GM10248 (cell line): ENCODE measurements at regions not wholly inside any gene's neighbourhood (a gene's known extent, or its start where the extent isn't known, plus 50 kb on each side); places are given as distances from the start of the nearest gene placed in this dataset.

ENCODE experiments used
- CTCF ChIA-PET: fragments of 300-600 bp; sonication (Branson Sonifier 250); formaldehyde crosslinking; extraction: SDS; loops from one replicate; lab custom pipeline; 2021; ENCODE audit warnings: antibody characterized with exemption; lab: Yijun Ruan, JAX
- POLR2A ChIA-PET: fragments of 350-650 bp; sonication (Branson Sonifier 250); formaldehyde crosslinking; extraction: SDS; loops from one replicate; lab custom pipeline; 2020; ENCODE audit warnings: antibody characterized with exemption; lab: Yijun Ruan, JAX
- DNase-seq: peaks from one replicate; pipeline ENCODE4 v3.0.0; 2012; ENCODE audit errors: extremely low spot score
- TF ChIP-seq, protein P1 (sequence below): IDR thresholded peaks from 2 replicates; pipeline ENCODE4 v1.5.1; 2012; ENCODE audit warnings: mild to moderate bottlenecking, low read depth; ENCODE audit errors: extremely low read depth, missing control alignments, control extremely low read depth

DNA sequence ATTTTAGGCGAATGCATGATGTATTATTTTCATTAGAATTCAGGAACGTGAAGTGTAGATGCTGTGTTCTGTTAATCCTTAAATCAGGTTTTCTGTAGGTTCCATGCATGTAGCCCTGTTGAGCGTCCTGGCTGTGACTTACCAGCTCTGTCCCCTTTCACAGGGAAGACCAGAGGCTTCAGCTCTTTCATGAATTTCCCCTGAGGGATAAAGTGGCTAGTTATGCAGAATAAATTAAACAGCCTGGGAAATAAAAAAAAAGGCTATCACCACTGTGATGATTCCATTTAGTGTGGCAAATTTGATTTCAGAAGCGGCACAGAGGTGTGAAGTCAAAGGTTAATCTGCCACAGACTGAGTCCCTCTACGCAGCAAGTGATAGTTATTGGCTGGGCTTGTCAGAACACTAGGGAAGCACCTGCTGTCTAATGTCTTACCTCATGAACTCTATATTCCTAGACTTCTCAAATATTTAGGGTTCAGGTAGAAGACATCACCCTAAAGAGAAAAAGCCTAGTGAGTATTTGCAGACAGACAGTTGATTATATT, 61.6 kb upstream of the LINC00305 start:
- DNase-seq: no peak
- ChIA-PET POLR2A (no interaction called here), CTCF (no interaction called here)
- TF ChIP-seq, protein P1, sequence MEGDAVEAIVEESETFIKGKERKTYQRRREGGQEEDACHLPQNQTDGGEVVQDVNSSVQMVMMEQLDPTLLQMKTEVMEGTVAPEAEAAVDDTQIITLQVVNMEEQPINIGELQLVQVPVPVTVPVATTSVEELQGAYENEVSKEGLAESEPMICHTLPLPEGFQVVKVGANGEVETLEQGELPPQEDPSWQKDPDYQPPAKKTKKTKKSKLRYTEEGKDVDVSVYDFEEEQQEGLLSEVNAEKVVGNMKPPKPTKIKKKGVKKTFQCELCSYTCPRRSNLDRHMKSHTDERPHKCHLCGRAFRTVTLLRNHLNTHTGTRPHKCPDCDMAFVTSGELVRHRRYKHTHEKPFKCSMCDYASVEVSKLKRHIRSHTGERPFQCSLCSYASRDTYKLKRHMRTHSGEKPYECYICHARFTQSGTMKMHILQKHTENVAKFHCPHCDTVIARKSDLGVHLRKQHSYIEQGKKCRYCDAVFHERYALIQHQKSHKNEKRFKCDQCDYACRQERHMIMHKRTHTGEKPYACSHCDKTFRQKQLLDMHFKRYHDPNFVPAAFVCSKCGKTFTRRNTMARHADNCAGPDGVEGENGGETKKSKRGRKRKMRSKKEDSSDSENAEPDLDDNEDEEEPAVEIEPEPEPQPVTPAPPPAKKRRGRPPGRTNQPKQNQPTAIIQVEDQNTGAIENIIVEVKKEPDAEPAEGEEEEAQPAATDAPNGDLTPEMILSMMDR: no peak

DNA sequence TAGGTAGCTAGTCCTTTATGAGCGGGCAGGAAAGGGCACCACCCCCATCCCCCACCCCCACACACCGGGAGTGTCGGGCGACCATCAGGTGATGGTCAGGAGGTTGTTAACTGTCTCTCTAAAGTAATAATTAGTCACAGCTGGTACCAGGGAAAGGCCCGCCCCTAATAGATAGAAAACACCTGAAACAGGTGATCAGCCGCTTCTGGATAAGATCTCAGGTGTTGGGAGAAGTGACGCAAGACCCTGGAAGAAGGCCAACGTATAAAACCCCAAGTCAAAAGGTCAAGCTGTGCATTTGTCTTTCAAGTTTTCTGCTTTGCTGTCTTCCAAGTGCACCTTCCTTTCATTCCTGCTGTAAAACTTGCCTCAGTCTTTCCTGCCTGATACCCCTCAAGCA, 59.6 kb upstream of the LINC00305 start:
- POLR2A ChIA-PET: no interaction called here
- CTCF ChIA-PET: no interaction called here
- TF ChIP-seq, protein P1: no peak
- DNase-seq: no peak

DNA sequence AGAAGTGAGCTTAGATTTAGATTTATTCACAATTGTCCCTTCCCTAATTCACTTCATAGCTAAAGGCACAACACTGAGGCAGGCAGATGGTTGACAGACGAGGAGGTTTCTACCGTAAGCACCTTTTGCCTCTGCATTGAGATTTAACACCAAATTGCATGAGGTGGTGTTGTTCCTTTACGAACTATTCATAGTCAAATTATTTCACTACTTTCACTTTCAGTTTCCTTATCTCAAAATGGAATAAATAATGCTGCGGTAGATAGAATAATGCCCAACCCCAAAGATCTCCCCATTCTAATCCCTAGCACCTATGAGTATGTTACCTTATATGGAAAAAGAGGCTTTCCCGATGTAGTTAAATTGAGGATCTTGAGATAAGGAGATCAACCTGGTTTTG, 58.9 kb upstream of the LINC00305 start:
- ChIA-PET POLR2A (no interaction called here), CTCF (no interaction called here)
- DNase-seq: no peak
- TF ChIP-seq, protein P1: no peak

DNA sequence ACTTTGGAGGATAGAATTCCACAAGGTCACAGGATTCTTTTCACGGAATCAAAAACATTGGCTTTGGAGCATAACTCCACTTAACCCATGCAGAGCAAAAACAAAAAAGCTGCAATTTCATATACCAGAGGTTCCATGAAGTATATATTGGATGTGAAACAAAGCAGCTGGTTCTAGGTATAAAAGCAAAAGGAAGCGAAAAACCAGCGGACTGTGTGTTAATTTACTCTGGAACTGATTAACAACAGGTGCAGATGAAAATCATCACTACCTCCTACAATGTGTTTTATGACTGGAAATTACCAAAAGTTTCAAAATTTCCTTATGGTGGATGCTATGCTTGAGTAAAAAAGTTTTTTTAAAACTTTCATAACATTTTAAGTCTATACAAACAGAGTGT, 54.4 kb upstream of the LINC00305 start:
- POLR2A ChIA-PET: no interaction called here
- no peak for DNase-seq
- TF ChIP-seq, protein P1: no peak
- CTCF ChIA-PET: interaction anchor here (1.4 kb wide), 1 partner anchor 14 kb away, joined by 4 read pairs; no protein-coding TSS in a partner anchor

DNA sequence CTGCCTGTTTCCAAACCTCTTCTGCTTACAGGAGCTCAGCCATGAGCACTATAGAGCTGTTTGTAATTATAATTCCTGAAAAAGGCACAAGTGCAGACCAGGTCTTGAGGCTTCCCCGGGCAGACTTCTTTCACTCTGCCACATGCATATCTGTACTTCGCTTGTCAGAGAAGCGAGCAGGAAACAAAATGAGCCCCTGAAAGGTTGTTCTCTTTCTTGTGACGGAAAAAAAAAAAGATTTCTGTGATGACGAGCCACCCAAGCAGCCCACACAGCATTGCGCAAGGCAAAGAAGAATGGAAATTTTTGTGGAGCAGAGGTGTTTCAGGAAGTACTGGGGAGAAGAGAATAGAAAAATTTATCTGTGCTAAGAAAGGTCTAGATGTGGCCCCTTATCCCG, 54.0 kb upstream of the LINC00305 start:
- TF ChIP-seq, protein P1: no peak
- CTCF ChIA-PET: interaction anchor here (1.4 kb wide), 1 partner anchor 15 kb away, joined by 4 read pairs; no protein-coding TSS in a partner anchor
- POLR2A ChIA-PET: no interaction called here
- DNase-seq: no peak

DNA sequence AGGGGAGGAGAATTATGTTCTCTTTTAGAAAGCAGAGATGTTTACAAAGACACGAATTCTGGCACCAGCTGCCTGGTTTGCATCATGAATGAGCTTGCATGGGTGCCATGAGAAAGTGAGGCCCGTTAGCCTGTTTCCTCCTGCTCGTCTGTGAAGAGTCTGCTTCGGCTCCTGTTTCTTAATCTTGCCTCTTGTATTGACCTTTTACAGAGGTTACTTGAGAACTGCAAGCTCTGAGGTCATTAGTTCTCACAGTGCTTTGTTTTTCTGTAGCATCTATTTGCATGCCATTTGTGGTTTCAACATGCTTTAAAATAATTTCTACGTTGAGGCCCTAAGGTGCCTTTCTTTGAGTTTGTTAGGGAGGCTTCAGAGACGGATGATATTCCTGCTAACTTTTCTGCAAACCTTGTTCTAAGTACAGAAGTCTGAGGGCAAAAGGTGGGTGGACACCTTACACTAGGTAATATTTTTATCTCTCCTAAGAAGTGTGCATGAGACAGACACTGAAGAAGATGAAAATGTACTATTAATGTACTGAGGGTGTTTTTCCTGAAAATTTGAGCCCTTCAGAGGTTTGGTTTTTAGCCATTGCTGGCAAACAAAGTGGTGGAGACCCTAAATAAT, 53.4 kb upstream of the LINC00305 start:
- CTCF ChIA-PET: interaction anchor here (0.9 to 1.4 kb wide), 2 partner anchors 15 to 22 kb away, joined by 3 to 4 read pairs; no protein-coding TSS in a partner anchor
- TF ChIP-seq, protein P1: no peak
- POLR2A ChIA-PET: no interaction called here
- DNase-seq: peak; percentile 42
